Glutamatergic neuron (in vitro differentiated cells): ENCODE measurements at regions not wholly inside any gene's neighbourhood (a gene's known extent, or its start where the extent isn't known, plus 50 kb on each side); places are given as distances from the start of the nearest gene placed in this dataset.

Experiments used
- DNase-seq: peaks from one replicate; pipeline ENCODE4 v3.0.0; 2022
- H3K27ac Mint-ChIP-seq: one replicate; pipeline ENCODE4 v1.8.0; 2020; ENCODE audit warnings: mild to moderate bottlenecking, mixed read lengths, inconsistent platforms; ENCODE audit not compliant: unreplicated experiment
- H3K27me3 Mint-ChIP-seq: one replicate; pipeline ENCODE4 v1.8.0; 2020; ENCODE audit warnings: mild to moderate bottlenecking, moderate library complexity, mixed read lengths, inconsistent platforms; ENCODE audit not compliant: unreplicated experiment
- H3K36me3 Mint-ChIP-seq: one replicate; pipeline ENCODE4 v1.8.0; 2020; ENCODE audit warnings: mild to moderate bottlenecking, mixed read lengths, inconsistent platforms; ENCODE audit not compliant: unreplicated experiment
- H3K4me1 Mint-ChIP-seq: one replicate; pipeline ENCODE4 v1.8.0; 2020; ENCODE audit warnings: mild to moderate bottlenecking, low read depth, mixed read lengths, inconsistent platforms; ENCODE audit not compliant: unreplicated experiment
- H3K4me3 Mint-ChIP-seq: one replicate; pipeline ENCODE4 v1.8.0; 2020; ENCODE audit warnings: mild to moderate bottlenecking, mixed read lengths, inconsistent platforms; ENCODE audit not compliant: unreplicated experiment
- H3K9me3 Mint-ChIP-seq: one replicate; pipeline ENCODE4 v1.8.0; 2020; ENCODE audit warnings: mild to moderate bottlenecking, moderate library complexity, mixed read lengths, inconsistent platforms; ENCODE audit not compliant: unreplicated experiment
- TF ChIP-seq, protein P1 (sequence below): fragments of 200-600 bp; sonication (generic); IDR thresholded peaks from one replicate; pipeline ENCODE4 v1.5.0; 2021; ENCODE audit not compliant: partially characterized antibody, unreplicated experiment

DNA sequence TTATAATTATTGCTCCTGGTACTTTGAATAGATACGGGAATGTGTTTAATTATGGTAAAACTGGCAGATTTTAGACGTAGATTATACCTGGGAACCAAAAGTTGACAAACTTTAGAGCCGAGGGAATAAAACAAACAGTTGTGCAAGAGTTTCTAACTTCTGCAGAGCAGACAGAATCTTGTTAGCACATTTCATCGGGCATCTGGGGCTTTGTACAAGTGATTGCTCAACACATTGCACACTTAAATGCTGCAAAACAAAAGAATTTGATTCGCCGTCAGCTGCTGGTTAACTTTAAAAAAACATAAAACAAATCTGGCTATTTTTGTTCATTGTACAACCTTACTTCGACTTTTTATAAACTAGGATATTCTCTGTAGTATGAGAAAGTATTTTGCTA is 398.1 kb downstream of the MAN2A1 start:
- TF ChIP-seq, protein P1, sequence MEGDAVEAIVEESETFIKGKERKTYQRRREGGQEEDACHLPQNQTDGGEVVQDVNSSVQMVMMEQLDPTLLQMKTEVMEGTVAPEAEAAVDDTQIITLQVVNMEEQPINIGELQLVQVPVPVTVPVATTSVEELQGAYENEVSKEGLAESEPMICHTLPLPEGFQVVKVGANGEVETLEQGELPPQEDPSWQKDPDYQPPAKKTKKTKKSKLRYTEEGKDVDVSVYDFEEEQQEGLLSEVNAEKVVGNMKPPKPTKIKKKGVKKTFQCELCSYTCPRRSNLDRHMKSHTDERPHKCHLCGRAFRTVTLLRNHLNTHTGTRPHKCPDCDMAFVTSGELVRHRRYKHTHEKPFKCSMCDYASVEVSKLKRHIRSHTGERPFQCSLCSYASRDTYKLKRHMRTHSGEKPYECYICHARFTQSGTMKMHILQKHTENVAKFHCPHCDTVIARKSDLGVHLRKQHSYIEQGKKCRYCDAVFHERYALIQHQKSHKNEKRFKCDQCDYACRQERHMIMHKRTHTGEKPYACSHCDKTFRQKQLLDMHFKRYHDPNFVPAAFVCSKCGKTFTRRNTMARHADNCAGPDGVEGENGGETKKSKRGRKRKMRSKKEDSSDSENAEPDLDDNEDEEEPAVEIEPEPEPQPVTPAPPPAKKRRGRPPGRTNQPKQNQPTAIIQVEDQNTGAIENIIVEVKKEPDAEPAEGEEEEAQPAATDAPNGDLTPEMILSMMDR: no peak
- H3K4me3 Mint-ChIP-seq: no peak overlapping the region
- no peaks in the 10 kb centered on the region for H3K36me3 Mint-ChIP-seq
- DNase-seq: no peak
- no peak overlapping the region for H3K27ac Mint-ChIP-seq
- peaks cover 8% of the 10 kb centered on the region for H3K4me1 Mint-ChIP-seq
- H3K27me3 Mint-ChIP-seq: no peaks in the 10 kb centered on the region
- no peaks in the 10 kb centered on the region for H3K9me3 Mint-ChIP-seq

DNA sequence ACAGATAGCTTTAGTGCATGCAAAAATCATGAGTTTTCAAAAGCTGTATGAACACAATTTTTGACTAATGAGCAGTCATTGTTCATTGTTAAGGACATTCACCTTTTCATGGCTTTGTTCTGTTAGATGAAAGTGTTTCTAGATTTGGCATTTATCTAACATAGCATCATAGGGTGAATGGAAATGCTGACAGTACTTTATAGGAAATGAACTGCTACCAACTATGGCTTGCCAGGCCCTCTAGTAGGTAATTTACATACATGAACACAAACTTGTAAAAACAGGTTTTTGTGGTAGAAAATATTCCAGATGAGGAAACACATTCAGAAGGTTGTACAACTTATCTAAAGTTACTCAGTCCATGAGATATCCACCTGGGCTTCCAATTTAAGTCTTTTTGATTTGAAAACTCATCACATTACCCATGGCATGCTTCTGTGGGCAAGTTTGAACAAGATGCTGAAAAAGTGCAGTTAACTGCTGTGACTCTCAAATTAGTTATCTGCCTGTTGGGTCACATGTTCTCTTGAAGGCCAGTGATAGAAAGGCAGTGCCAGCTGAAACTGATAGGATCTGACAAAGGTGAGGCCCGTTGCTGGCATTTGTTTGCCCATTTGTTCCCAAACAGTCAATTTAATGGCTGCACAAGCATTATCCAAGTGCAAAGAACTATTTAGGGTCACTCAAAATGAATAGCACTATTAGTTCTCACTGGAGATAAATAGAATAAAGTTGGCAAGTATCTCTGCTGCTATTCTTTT is 399.1 kb downstream of the MAN2A1 start:
- H3K27me3 Mint-ChIP-seq: no peaks in the 10 kb centered on the region
- no peak overlapping the region for H3K27ac Mint-ChIP-seq
- no peaks in the 10 kb centered on the region for H3K9me3 Mint-ChIP-seq
- no peaks in the 10 kb centered on the region for H3K36me3 Mint-ChIP-seq
- DNase-seq: no peak
- no peak overlapping the region for H3K4me3 Mint-ChIP-seq
- TF ChIP-seq, protein P1: no peak
- H3K4me1 Mint-ChIP-seq: peaks cover 8% of the 10 kb centered on the region

DNA sequence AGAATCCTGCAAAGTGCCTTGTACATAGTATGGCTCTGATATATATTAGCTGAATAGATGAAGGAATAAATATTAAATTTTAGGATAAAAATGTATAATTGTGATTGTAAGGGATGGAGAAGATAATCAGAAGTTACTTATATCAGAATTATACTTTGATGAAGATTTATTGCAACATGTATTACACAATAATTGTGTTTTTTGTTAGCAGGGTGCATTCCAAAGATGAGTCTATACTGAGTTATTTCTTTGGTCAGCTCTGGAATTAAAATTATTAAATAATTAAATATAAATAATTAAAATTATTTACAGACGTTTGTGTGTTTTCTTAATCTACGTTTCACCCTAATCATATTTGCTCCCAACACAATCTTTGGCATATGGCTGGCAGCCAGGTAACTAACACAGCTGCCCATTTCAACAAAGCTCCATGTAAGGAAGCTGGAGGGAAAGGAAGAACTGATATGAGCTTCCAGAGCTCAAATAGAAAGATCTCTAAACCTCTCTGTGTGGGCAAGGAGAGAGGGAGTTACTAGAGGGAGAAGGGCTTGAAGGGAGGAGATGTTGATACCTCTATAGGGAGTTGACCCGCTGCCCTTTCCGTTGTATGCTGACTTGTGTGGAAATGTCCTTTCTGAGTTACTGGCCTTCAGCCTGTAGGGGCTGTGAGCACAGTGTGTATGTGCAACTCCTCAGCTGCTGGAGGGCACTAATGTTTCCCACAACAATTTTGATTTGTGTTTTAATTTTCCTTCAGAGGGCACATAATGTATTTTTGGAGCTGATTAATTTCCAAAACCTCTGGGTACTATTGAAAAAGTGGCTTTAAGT is 403.4 kb downstream of the MAN2A1 start:
- TF ChIP-seq, protein P1: no peak
- DNase-seq: no peak
- Mint-ChIP-seq H3K27me3 (no peaks in the 10 kb centered on the region), H3K4me3 (no peak overlapping the region), H3K4me1 (no peaks in the 10 kb centered on the region), H3K9me3 (no peaks in the 10 kb centered on the region), H3K27ac (no peak overlapping the region), H3K36me3 (no peaks in the 10 kb centered on the region)

DNA sequence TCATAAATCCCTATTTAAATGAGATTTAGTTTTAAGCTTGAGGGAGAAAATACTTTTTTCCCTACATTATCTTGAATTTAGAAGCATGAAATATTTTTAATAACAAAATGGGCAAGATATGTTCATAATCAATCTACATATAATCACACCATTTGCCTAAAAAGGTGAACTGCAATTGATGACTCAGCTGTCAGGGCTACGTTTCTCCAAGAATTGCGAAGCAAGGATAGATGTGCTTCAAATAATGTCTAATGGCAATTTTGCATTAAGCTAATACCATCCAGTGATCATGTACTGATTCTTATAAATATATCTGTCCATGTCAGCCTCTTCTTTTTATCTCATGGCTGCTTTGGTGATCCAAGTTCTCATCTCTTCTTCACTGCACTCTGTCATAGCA is 404.4 kb downstream of the MAN2A1 start:
- no peaks in the 10 kb centered on the region for H3K4me1 Mint-ChIP-seq
- no peak overlapping the region for H3K27ac Mint-ChIP-seq
- DNase-seq: no peak
- H3K4me3 Mint-ChIP-seq: no peak overlapping the region
- H3K27me3 Mint-ChIP-seq: no peaks in the 10 kb centered on the region
- no peaks in the 10 kb centered on the region for H3K36me3 Mint-ChIP-seq
- no peaks in the 10 kb centered on the region for H3K9me3 Mint-ChIP-seq
- TF ChIP-seq, protein P1: no peak

DNA sequence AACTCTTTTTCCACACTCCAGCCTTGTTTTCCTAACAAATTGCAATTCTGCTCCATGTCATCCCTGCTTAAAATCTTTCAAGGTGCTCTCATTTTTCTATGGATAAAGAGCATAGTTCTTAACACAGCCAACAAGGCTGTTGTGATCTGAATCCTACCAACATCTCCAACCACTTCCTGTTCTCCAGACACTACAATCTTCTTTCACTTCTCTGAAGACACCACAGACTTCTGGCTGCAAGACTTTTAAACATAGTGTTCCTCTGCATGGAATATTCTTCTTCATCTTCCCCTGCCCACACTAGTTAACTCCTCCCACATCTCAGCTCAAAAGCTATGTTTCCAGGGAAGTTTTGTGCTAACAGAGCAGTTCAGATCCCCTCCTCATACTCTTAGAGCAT is 404.8 kb downstream of the MAN2A1 start:
- no peak overlapping the region for H3K27ac Mint-ChIP-seq

More for the DNA sequence above, 404.8 kb downstream of the MAN2A1 start:
- DNase-seq: no peak
- H3K36me3 Mint-ChIP-seq: no peaks in the 10 kb centered on the region
- H3K27me3 Mint-ChIP-seq: no peaks in the 10 kb centered on the region
- H3K9me3 Mint-ChIP-seq: no peaks in the 10 kb centered on the region
- TF ChIP-seq, protein P1: no peak
- no peaks in the 10 kb centered on the region for H3K4me1 Mint-ChIP-seq
- no peak overlapping the region for H3K4me3 Mint-ChIP-seq
